ENCODE measurements at regions not wholly inside any gene's neighbourhood (a gene's known extent, or its start where the extent isn't known, plus 50 kb on each side); places are given as distances from the start of the nearest gene placed in this dataset.

DNA sequence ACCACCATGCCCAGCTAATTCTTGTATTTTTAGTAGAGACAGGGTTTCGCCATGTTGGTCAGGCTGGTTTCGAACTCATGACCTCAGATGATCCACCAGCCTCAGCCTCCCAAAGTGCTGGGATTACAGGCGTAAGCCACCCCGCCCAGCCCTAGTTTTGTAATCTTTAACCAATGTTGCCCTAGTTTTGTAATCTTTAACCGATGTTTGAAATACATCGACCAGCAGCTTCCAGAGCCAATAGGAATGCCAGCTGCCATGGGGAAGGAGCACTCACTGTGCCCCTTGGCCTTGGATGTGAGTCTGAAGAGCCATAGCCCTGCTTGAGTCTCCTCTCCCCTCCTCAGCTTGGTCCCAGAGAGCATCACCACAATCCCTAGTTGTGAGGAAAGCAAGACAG is 209.3 kb upstream of the RGS6 start:
- no peak for DNase-seq

GRCh38 chr14:71725922-71726579 is 206.2 kb upstream of the RGS6 start:
- peak; percentile 52 to 70 (median 62) for DNase-seq

GRCh38 chr14:71726580-71727021 is 205.6 kb upstream of the RGS6 start:
- DNase-seq, result no peak

DNA sequence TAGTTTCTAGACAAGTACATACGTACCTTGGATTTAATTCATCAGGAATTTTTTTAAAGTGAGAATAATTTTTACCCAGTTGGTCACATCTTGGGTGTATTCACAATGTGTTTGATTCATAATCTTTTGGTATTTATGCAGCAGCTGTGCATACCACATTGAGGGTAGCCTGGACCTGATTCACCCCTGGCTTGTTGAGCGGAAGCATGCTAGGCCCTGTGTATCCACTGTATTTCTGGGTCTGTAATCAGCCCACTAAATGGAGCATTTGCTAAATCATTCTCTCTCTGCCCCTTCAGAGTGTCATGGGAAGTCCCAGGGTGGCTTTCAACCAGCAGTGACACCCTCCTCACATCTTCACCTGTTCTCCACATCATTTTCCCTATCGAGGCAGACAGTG is 203.8 kb upstream of the RGS6 start:
- DNase-seq, result no peak

DNA sequence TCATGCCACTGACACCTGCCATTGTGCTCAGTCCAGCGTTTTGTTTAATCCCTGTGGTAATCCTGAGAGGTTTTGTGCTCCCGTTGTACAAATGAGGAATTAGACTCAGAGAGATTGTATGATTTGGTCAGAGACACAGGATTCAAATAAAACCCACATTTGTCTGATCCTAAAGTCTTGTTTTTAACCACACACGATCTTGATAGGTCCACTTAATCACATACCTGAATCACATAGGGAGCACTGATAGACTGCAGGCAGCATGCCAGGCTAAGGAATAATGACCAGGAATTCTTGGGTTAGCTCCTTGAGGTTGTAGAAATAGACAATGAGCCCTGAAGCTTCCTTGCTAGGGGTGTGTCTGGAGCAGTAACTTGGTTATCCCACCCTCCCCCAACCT is 202.6 kb upstream of the RGS6 start:
- no peak for DNase-seq

- no peak for DNase-seq
These were observed 201.8 kb upstream of the RGS6 start for GRCh38 chr14:71730471-71730870.

DNA sequence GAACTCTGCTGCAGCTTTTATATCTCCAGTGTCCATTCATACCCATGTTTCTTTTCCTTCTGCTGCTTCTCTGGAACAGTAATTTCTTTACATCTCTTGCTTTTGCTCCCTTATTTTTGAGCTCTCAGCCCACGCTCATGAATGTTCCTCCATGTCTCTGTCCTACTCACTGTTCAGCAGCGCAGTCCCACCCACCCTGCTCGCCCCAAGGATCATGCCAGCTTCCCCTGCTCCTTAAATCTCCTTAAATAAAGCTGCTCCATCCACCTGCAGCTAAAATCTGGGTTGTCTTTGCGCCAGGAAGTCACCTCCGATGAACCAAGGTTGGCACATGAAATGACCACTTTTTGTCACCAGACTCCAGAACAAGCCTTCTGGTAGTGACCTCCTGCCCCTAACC is 201.1 kb upstream of the RGS6 start:
- DNase-seq, result no peak

GRCh38 chr14:71733210-71733883 is 198.9 kb upstream of the RGS6 start:
- no peak for DNase-seq

GRCh38 chr14:71734076-71734475 is 198.2 kb upstream of the RGS6 start:
- no peak for DNase-seq

DNA sequence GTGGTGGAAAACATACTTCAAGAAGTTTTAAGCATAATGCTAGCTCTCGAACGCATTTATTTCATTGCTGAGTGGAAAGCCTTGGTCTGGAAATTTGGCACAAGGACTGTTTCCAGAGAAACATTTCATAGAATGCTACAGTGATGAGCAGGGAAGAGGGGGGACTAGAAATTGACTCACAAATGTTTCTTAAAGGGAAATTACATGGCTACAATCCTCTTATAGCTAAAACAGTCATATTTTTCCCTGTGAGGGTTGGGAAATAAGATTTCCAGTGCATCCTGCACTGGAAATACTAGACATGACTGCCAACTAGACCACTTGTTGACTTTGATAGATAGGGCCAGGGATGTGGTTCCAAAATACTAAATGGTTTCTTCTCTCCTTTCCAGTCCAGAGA is 197.3 kb upstream of the RGS6 start:
- DNase-seq, result no peak

- no peak for DNase-seq
These were observed 194.5 kb upstream of the RGS6 start for GRCh38 chr14:71737760-71738159.

DNA sequence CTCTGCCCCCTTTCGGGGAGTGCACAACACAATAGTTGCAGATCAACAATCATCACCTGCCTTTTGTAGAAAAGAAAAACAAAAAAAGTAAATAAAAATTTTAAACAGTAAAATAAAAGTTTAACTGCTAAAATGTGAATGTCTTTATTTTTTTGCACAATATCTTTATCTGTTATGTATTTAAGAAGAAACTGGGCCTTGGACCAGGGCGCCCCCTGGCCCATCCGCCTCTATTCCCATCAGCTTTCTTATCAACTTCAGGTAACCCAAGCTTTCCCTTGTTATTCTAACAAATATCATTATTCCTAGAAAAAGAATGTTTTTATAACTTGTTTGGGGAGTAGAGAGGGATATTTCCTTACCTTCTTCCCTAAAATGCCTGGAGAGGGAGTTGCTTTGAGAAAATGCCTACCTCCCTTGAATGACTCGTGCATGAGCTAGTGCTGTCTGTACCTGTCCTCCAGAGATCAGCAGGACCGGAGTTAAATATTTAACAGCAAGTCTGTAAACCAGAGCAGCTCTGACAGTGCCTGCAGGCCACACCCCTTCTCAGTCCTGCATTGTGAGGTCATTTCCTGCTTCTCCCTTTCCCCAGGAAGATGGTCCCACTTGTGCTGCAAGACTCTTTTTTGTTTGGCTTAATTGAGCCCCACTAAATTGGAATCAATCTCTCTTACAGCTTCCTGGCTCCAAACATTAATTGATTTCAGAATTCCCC is 192.8 kb upstream of the RGS6 start:
- no peak for DNase-seq

DNA sequence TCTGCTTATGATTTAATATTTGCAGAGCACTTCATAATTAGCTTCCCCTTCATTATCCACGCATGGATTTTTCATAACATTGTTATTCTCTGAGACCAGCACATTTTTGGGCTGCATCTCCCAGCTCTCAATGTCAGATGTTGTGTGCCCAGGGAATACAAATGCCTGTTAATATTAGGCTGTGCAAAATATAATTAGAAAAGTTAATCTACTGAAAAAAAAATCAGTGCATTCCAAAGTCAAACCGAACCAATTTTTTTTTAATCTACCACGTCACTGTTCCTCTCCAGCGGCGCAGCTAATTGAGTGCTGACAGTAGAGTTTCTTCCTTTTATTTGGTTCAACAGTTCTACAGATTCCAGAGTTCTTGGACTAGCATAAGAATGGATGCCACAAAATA is 191.0 kb upstream of the RGS6 start:
- no peak for DNase-seq

GRCh38 chr14:71742485-71742884 is 189.7 kb upstream of the RGS6 start:
- no peak for DNase-seq

DNA sequence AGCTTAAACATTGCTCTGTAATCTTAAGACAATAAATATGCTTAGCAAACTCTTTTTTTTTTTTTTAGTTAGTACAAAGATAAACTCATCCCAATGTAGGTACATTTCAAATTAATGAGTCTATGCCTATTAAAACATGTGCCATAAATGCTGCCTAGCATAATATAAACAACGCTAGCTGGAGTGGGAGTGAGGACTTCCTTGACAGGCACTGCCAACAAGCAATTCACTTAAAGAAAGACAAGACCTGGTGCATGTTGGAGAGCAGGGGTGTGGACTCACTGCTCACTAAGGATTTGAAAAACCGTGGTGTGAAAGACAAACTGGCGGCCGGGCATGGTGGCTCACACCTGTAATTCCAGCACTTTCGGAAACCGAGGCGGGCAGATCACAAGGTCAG is 187.2 kb upstream of the RGS6 start:
- DNase-seq, result no peak

DNA sequence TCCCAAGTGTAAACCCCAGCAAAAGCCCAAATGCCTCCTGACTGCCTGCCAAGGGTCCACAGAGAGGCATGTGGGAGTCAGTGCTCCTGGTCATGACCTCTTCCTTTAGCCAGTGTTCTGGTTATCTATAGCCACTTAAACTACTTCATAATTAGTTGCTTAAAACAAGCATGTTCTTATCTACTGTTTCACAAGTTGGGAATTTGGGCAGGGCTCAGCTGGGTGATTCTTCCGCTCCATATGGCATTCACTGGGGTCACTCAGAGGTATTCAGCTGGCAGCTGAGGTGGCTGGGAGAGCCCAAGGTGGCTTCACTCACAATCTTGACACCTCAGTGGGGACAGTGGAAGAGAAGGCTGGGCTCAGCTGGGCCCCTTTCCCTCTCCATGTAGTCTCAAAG is 184.0 kb upstream of the RGS6 start:
- no peak for DNase-seq

DNA sequence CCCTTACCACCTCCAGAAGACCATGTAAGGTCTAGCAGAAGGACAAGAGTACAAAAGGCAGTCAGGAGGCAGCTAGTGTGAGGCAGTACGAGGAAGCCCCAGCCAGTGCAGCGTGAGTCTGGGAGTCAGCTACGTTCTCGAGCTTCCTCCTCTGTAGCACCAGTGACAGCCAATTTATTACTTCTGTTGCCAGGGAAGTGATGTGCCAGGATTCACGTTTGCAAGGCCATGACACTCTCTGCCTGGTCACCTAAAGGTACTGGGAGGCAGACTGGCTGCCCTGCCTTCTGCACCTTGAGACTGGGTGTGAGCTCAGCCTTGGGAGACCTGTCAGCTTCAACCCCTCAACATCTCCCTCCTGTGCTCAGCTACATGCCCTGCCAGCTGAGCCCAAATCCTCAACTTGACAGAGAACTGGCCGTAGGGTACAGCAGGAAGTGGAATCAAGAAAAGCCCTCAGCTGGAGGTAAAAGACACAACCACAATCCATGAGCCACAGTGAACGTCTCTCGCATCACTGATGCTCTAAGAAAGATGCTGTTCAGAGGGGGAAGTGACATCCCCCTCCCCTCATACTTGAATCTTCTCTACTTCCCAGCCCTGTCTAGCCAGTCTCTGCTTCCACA is 182.5 kb upstream of the RGS6 start:
- DNase-seq, result no peak

GRCh38 chr14:71751264-71751663 is 181.0 kb upstream of the RGS6 start:
- DNase-seq, result no peak

DNA sequence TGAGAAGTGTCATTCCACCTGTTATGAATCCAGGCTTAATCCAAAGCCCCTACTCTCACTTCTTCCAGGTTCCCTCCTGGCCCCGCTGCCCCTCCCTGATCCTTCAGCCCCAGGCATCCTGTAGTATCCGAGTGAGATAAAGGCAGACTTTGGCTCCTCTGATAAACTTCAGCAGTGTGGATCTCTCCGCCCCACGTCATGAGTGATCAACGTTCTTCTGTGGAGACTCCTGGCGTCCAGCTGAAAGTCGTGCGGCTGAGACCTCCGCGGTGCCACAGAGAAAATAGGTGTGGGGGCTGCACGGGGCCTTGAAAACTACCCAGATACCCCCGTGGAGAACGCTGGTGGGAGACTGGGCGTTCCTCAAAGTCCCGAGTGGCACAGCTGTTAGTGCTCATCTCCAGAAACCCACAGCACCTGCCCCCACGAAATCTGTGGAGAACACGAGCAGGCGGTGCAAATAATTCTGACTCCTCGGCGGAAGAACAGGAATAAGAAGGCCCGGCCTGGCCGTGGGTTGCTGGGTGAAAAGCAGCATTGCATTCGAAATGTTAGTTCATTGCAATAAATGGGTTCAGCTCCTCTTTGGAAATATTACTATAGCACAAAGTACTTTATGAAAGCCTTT is 180.0 kb upstream of the RGS6 start:
- DNase-seq, result no peak

- DNase-seq, result peak; percentile 72 to 85 (median 81)
These were observed 179.0 kb upstream of the RGS6 start for GRCh38 chr14:71753126-71753830.

- DNase-seq, result no peak
These were observed 178.3 kb upstream of the RGS6 start for GRCh38 chr14:71753976-71754375.

GRCh38 chr14:71754422-71755095 is 177.7 kb upstream of the RGS6 start:
- no peak for DNase-seq

All from suppressor macrophage treated with lipopolysaccharide for 1 hour (primary cell).